OCI-LY3 (cell line): ENCODE measurements at regions not wholly inside any gene's neighbourhood (a gene's known extent, or its start where the extent isn't known, plus 50 kb on each side); places are given as distances from the start of the nearest gene placed in this dataset.
"Not testable (repeated sequence)": the region's sequence is repeated elsewhere in the genome, so short reads cannot be mapped to it uniquely, and the experiment has no call there.

Source experiments
- EZH2phosphoT487 ChIP-seq: fragments of 200-600 bp; shearing (Covaris generic); IDR thresholded peaks from 2 replicates; pipeline ENCODE4 v1.6.1; 2018; ENCODE audit warnings: antibody characterized with exemption, mixed run types, low read depth
- TF ChIP-seq, protein P1 (sequence below): fragments of 200-600, 300-600 bp; sonication (generic); IDR thresholded peaks from 2 replicates; pipeline ENCODE4 v1.5.1; 2014; ENCODE audit warnings: antibody characterized with exemption, low read length, low read depth

DNA sequence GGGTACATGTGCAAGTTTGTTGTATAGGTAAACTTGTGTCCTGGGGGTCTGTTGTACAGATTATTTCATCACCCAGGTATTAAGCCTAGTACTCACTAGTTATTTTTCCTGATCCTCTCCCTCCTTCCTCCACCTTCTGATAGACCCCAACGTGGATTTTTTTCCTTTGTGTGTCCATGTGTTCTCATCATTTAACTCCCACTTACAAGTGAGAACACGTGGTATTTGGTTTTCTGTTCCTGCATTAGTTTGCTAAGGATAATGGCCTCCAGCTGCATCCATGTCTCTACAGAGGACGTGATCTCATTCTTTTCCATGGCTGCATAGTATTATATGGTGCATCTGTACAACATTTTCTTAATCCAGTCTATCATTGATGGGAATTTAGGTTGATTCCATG lies 57.3 kb upstream of the PRELID3B start:
- TF ChIP-seq, protein P1, sequence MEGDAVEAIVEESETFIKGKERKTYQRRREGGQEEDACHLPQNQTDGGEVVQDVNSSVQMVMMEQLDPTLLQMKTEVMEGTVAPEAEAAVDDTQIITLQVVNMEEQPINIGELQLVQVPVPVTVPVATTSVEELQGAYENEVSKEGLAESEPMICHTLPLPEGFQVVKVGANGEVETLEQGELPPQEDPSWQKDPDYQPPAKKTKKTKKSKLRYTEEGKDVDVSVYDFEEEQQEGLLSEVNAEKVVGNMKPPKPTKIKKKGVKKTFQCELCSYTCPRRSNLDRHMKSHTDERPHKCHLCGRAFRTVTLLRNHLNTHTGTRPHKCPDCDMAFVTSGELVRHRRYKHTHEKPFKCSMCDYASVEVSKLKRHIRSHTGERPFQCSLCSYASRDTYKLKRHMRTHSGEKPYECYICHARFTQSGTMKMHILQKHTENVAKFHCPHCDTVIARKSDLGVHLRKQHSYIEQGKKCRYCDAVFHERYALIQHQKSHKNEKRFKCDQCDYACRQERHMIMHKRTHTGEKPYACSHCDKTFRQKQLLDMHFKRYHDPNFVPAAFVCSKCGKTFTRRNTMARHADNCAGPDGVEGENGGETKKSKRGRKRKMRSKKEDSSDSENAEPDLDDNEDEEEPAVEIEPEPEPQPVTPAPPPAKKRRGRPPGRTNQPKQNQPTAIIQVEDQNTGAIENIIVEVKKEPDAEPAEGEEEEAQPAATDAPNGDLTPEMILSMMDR = not testable (repeated sequence)
- not testable (repeated sequence) for TF ChIP-seq EZH2phosphoT487
